GM18861 (cell line): ENCODE measurements at regions not wholly inside any gene's neighbourhood (a gene's known extent, or its start where the extent isn't known, plus 50 kb on each side); places are given as distances from the start of the nearest gene placed in this dataset.

Source experiments
- ATAC-seq: cut with Tn5 transposase; IDR thresholded peaks from one replicate; pipeline ENCODE4 v1.9.1; 2021; ENCODE audit not compliant: unreplicated experiment

- ATAC-seq: no peak
Measured at GRCh38 chr21:15149600-15150224, 84.9 kb upstream of the NRIP1 start.

- no peak for ATAC-seq
Measured at GRCh38 chr21:15151385-15152103, 86.7 kb upstream of the NRIP1 start.

GRCh38 chr21:15152591-15152990 is 87.8 kb upstream of the NRIP1 start:
- ATAC-seq: no peak

- ATAC-seq: no peak
Measured at GRCh38 chr21:15159382-15160020, 94.7 kb upstream of the NRIP1 start.

GRCh38 chr21:15160136-15160535 is 95.3 kb upstream of the NRIP1 start:
- no peak for ATAC-seq

- ATAC-seq: no peak
Measured at GRCh38 chr21:15162921-15163320, 98.1 kb upstream of the NRIP1 start.

GRCh38 chr21:15164273-15164672 is 99.5 kb upstream of the NRIP1 start:
- no peak for ATAC-seq

GRCh38 chr21:15164678-15165303 is 100.0 kb upstream of the NRIP1 start:
- ATAC-seq: no peak

- no peak for ATAC-seq
Measured at GRCh38 chr21:15170614-15171013, 105.8 kb upstream of the NRIP1 start.

- ATAC-seq: no peak
Measured at GRCh38 chr21:15171546-15171945, 106.7 kb upstream of the NRIP1 start.

GRCh38 chr21:15172963-15173362 is 108.2 kb upstream of the NRIP1 start:
- no peak for ATAC-seq

- no peak for ATAC-seq
Measured at GRCh38 chr21:15174923-15175322, 110.1 kb upstream of the NRIP1 start.

- ATAC-seq: no peak
Measured at GRCh38 chr21:15182731-15183130, 117.9 kb upstream of the NRIP1 start.

- no peak for ATAC-seq
Measured at GRCh38 chr21:15183813-15184257, 119.0 kb upstream of the NRIP1 start.

GRCh38 chr21:15190412-15190811 is 125.6 kb upstream of the NRIP1 start:
- ATAC-seq: no peak

GRCh38 chr21:15190837-15191236 is 126.0 kb upstream of the NRIP1 start:
- ATAC-seq: no peak

- no peak for ATAC-seq
Measured at GRCh38 chr21:15191342-15191741, 126.5 kb upstream of the NRIP1 start.

GRCh38 chr21:15192243-15192642 is 127.4 kb upstream of the NRIP1 start:
- no peak for ATAC-seq

- ATAC-seq: no peak
Measured at GRCh38 chr21:15193937-15194336, 129.1 kb upstream of the NRIP1 start.

GRCh38 chr21:15195104-15195503 is 130.3 kb upstream of the NRIP1 start:
- ATAC-seq: no peak

- no peak for ATAC-seq
Measured at GRCh38 chr21:15195768-15196167, 131.0 kb upstream of the NRIP1 start.

GRCh38 chr21:15197696-15198095 is 132.9 kb upstream of the NRIP1 start:
- ATAC-seq: no peak
